Vagina (tissue), 2 donors: ENCODE measurements at regions not wholly inside any gene's neighbourhood (a gene's known extent, or its start where the extent isn't known, plus 50 kb on each side); places are given as distances from the start of the nearest gene placed in this dataset.

Experiments used
- DNase-seq, 2 donors: peaks; one replicate each; pipeline ENCODE4 v3.0.0-alpha.2; 2017; ENCODE audit errors: extremely low spot score in 2 of 2
- H3K27ac ChIP-seq: fragments of 200-600 bp; sonication (generic); one replicate; pipeline ENCODE4 v1.5.1; 2019
- H3K27me3 ChIP-seq: fragments of 200-600 bp; sonication (generic); one replicate; pipeline ENCODE4 v1.5.1; 2019
- H3K36me3 ChIP-seq, 2 donors: fragments of 200-600 bp; sonication (generic); one replicate each; pipeline ENCODE4 v1.5.1; 2017 to 2019
- H3K4me1 ChIP-seq: fragments of 200-600 bp; sonication (generic); one replicate; pipeline ENCODE4 v1.5.1; 2019
- H3K4me3 ChIP-seq, 2 donors: fragments of 200-600 bp; sonication (generic); 1 replicate in 1 of 2; 2 replicates in 1 of 2; pipeline ENCODE4 v1.5.1; 2016 to 2019
- H3K9me3 ChIP-seq: fragments of 200-600 bp; sonication (generic); one replicate; pipeline ENCODE4 v1.5.1; 2019
- POLR2A ChIP-seq, 2 donors: fragments of 450-650 bp; IDR thresholded peaks; one replicate each; pipeline ENCODE4 v1.6.1; 2017; ENCODE audit warnings: antibody characterized with exemption in 2 of 2, mild to moderate bottlenecking in 2 of 2, moderate library complexity in 2 of 2
- POLR2AphosphoS5 ChIP-seq, 2 donors: sonication (generic); formaldehyde crosslinking; IDR thresholded peaks; one replicate each; pipeline ENCODE4 v1.9.0; 2017; ENCODE audit warnings: antibody characterized with exemption in 2 of 2, mild to moderate bottlenecking in 2 of 2, low read depth in 1 of 2; ENCODE audit not compliant: insufficient read depth in 1 of 2
- intact Hi-C: fragments of 100-400 bp; cut with DNase I; formaldehyde crosslinking; loops from one replicate; pipeline ENCODE4 v1.15.1; 2023
- TF ChIP-seq, protein P1 (sequence below), 3 experiments: fragments of 450-650 bp in 2 of 3; fragments of 200-600 bp in 1 of 3; sonication (generic) in 1 of 3; IDR thresholded peaks; one replicate each; pipeline ENCODE4 v1.5.1; 2017 to 2019; ENCODE audit warnings: antibody characterized with exemption in 3 of 3, mild to moderate bottlenecking in 2 of 3, moderate library complexity in 2 of 3

DNA sequence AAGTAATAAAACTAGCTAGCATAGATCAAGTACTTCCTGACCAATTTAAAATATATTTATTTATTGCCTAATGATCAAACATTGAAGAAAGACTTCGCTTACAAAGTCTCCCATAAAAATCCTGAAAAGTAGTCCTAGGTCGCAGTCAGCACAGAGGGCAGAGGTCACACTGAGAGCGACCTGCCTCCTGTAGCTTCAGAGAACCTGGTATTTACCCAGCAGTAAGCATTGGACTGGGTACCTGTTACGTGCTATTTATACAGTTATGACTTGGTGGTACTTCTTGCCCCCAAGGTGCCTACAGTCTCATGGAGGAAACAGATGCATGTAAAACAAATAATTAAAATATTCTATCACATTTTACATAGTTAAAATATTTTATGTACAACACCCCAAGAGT lies 274.1 kb upstream of the G2E3 start:
- intact Hi-C loops: no loop called here
- Histone ChIP-seq H3K27ac (no peak overlapping the region), H3K4me3 (no peak overlapping the region), H3K4me1 (no peaks in the 10 kb centered on the region), H3K9me3 (no peaks in the 10 kb centered on the region), H3K36me3 (no peaks in the 10 kb centered on the region), H3K27me3 (no peaks in the 10 kb centered on the region)
- no peak for DNase-seq
- TF ChIP-seq POLR2A (IDR thresholded peaks at IDR 0.05) (no peak), POLR2AphosphoS5 (IDR thresholded peaks at IDR 0.05; ENCODE audit: insufficient read depth in 1 of 2, low read depth in 1 of 2) (no peak)
- TF ChIP-seq, protein P1, sequence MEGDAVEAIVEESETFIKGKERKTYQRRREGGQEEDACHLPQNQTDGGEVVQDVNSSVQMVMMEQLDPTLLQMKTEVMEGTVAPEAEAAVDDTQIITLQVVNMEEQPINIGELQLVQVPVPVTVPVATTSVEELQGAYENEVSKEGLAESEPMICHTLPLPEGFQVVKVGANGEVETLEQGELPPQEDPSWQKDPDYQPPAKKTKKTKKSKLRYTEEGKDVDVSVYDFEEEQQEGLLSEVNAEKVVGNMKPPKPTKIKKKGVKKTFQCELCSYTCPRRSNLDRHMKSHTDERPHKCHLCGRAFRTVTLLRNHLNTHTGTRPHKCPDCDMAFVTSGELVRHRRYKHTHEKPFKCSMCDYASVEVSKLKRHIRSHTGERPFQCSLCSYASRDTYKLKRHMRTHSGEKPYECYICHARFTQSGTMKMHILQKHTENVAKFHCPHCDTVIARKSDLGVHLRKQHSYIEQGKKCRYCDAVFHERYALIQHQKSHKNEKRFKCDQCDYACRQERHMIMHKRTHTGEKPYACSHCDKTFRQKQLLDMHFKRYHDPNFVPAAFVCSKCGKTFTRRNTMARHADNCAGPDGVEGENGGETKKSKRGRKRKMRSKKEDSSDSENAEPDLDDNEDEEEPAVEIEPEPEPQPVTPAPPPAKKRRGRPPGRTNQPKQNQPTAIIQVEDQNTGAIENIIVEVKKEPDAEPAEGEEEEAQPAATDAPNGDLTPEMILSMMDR (IDR thresholded peaks at IDR 0.05): no peak

DNA sequence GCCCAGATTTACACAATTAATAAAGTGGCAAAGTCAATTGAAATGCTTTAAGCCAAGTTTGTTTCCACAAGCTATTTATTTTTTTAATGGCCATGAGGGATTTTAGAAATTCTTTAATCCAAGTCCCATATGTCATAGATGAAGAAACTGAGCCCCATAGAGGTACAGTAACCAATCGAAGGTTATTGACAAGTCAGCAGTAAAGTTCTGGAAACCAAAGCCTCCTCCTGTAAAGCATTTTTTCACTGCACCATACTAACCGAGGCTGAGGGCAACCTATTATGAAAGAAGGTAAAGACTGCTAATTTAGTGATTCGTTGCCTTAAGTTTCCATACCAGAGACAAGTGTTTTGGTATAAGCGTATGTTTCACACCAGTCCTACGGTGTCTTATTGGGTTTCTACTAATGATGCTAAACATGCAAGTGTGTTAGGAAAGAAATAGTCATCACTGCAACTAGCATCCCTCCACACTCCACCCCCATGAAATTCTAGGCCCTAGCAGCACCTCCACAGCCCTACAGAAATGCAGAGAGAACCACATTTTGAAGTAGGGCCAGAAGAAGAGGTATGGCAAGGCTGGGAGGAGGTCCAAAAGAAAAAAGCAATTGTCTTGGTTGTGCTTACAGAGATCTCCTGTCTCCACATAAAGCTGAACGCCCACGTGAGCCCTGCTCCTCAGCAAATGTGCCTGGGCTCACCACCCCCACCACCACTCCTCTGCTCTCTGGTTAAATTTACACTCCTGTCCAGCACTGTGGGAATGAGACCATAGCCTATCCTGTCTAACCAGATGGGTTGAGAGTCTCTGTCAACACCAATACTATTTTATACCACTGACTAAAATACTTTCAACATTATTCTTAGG lies 271.1 kb upstream of the G2E3 start:
- Histone ChIP-seq H3K4me1 (no peaks in the 10 kb centered on the region), H3K27me3 (no peaks in the 10 kb centered on the region), H3K9me3 (no peaks in the 10 kb centered on the region), H3K4me3 (no peak overlapping the region), H3K27ac (no peak overlapping the region), H3K36me3 (no peaks in the 10 kb centered on the region)
- TF ChIP-seq POLR2A (IDR thresholded peaks at IDR 0.05) (no peak), POLR2AphosphoS5 (IDR thresholded peaks at IDR 0.05; ENCODE audit: insufficient read depth in 1 of 2, low read depth in 1 of 2) (no peak)
- intact Hi-C loops: no loop called here
- DNase-seq: no peak

DNA sequence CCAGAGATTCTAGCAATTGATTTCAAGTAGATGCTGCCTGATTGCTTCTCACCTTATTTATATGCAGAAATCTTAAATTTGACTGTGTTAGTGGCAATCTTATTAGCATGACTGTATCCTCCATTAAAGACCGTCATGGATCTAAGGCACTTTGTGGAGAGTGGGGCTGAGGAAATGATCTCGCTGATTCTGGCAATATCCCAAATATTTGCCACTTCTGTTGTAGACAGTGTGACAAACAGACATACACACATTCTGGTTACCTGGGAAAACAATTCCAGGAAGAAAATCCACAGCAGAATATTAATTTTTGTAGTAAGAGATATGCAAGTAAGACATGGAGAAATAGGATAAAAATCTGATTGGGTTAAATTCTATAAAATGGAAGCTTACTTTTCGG lies 269.0 kb upstream of the G2E3 start:
- TF ChIP-seq POLR2AphosphoS5 (IDR thresholded peaks at IDR 0.05; ENCODE audit: insufficient read depth in 1 of 2, low read depth in 1 of 2) (no peak), POLR2A (IDR thresholded peaks at IDR 0.05) (no peak)
- TF ChIP-seq, protein P1 (IDR thresholded peaks at IDR 0.05): no peak
- no peak overlapping the region for H3K4me3 ChIP-seq
- H3K36me3 ChIP-seq: no peaks in the 10 kb centered on the region
- H3K27ac ChIP-seq: no peak overlapping the region
- H3K4me1 ChIP-seq: no peaks in the 10 kb centered on the region
- H3K9me3 ChIP-seq: no peaks in the 10 kb centered on the region
- H3K27me3 ChIP-seq: no peaks in the 10 kb centered on the region
- intact Hi-C loops: no loop called here
- no peak for DNase-seq

DNA sequence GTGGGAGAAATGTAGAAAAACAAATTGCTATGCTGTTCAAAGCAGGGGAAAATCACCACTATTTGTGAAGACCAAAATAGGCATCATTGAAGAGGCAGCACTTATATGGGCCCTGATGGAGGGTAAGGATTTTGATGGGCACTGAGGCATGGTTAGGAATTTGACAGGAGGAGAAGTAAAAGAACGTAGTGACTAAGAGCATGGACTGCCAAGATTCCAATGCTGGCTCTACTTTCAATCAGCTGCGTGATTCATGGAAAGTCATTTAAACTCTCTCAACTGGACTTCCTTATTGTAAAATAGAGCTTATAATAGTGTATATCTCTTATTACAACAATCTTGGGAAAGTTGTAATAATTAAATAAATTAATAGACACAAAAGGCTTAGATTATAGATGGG lies 267.7 kb upstream of the G2E3 start:
- intact Hi-C loops: no loop called here
- no peak for TF ChIP-seq POLR2A (IDR thresholded peaks at IDR 0.05)
- TF ChIP-seq, protein P1 (IDR thresholded peaks at IDR 0.05): no peak
- no peak for TF ChIP-seq POLR2AphosphoS5 (IDR thresholded peaks at IDR 0.05; ENCODE audit: insufficient read depth in 1 of 2, low read depth in 1 of 2)
- Histone ChIP-seq H3K27ac (no peak overlapping the region), H3K9me3 (no peaks in the 10 kb centered on the region), H3K27me3 (no peaks in the 10 kb centered on the region), H3K4me1 (no peaks in the 10 kb centered on the region), H3K36me3 (no peaks in the 10 kb centered on the region), H3K4me3 (no peak overlapping the region)
- no peak for DNase-seq

DNA sequence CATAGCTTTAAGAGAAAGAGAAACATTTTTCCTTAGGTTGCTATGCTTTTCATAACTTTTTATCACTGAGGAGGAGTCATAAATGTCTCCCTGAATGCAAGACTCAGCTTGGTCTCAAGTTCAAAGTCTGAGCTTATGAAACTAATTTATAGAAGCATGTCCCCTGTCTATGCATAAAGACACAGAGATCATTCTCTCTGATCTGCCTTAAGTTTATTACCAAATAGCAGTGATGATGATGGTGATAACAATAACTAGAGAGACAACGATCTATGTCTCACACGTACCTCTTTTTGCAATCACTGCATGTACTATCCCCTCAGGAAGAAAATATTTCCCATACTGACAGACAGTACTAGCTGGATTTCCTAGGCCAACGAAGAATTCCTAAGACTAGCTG lies 266.4 kb upstream of the G2E3 start:
- intact Hi-C loops: no loop called here
- DNase-seq: no peak
- TF ChIP-seq POLR2AphosphoS5 (IDR thresholded peaks at IDR 0.05; ENCODE audit: insufficient read depth in 1 of 2, low read depth in 1 of 2) (no peak), POLR2A (IDR thresholded peaks at IDR 0.05) (no peak)
- TF ChIP-seq, protein P1 (IDR thresholded peaks at IDR 0.05): no peak
- Histone ChIP-seq H3K4me1 (no peaks in the 10 kb centered on the region), H3K27me3 (no peaks in the 10 kb centered on the region), H3K4me3 (no peak overlapping the region), H3K27ac (no peak overlapping the region), H3K36me3 (no peaks in the 10 kb centered on the region), H3K9me3 (no peaks in the 10 kb centered on the region)
